ENCODE measurements at regions not wholly inside any gene's neighbourhood (a gene's known extent, or its start where the extent isn't known, plus 50 kb on each side); places are given as distances from the start of the nearest gene placed in this dataset.
A peak's percentile ranks its signal among the peaks of the same experiment; 100 is the strongest.

DNA sequence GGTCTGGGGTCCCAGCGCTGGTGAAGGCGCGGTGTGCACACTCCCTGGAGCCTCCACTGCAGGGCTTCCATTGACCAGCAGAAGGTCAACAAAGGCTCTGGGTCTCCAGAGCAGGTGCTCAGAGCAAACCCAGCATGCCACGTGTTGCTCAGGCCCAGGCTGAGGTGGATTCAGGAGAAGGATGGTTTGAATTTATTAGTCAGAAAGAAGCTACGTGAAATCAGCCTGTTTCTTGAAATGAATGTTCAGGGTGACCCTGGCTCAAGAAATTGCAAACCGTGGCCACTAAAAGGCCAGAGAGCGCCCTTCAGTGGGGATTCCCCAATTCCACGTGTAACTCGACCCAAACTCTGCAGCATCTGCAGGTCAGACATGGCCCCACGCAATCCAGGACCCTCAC lies 82.7 kb upstream of the PFKP start:
- TF ChIP-seq, protein P1, sequence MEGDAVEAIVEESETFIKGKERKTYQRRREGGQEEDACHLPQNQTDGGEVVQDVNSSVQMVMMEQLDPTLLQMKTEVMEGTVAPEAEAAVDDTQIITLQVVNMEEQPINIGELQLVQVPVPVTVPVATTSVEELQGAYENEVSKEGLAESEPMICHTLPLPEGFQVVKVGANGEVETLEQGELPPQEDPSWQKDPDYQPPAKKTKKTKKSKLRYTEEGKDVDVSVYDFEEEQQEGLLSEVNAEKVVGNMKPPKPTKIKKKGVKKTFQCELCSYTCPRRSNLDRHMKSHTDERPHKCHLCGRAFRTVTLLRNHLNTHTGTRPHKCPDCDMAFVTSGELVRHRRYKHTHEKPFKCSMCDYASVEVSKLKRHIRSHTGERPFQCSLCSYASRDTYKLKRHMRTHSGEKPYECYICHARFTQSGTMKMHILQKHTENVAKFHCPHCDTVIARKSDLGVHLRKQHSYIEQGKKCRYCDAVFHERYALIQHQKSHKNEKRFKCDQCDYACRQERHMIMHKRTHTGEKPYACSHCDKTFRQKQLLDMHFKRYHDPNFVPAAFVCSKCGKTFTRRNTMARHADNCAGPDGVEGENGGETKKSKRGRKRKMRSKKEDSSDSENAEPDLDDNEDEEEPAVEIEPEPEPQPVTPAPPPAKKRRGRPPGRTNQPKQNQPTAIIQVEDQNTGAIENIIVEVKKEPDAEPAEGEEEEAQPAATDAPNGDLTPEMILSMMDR (IDR thresholded peaks at IDR 0.05; ENCODE audit: insufficient read depth, low read depth, low read length, missing control alignments): no peak
- no peak overlapping the region for H3K4me3 ChIP-seq (ENCODE audit: low read length)
- no peak for DNase-seq (ENCODE audit: low read depth)

DNA sequence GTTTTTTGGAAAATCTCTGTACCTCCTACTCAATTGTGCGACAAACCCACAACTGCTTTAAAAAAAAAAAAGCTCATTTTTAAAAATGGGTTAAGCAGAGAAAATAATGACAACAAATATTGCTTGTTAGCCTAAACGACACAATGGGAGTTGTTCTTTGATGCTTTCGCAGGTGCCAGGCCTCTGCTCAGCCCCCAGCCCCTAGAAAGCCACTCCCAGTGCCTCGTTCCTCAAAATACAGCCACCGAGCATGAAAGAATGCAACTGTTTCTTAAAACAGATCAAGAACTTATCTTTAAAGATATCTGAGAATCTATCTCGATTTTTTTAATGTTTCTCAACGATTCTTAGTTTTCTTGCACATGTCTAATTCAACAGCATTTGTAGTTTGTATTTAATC lies 85.2 kb upstream of the PFKP start:
- TF ChIP-seq, protein P1 (IDR thresholded peaks at IDR 0.05; ENCODE audit: insufficient read depth, low read depth, low read length, missing control alignments): no peak

DNA sequence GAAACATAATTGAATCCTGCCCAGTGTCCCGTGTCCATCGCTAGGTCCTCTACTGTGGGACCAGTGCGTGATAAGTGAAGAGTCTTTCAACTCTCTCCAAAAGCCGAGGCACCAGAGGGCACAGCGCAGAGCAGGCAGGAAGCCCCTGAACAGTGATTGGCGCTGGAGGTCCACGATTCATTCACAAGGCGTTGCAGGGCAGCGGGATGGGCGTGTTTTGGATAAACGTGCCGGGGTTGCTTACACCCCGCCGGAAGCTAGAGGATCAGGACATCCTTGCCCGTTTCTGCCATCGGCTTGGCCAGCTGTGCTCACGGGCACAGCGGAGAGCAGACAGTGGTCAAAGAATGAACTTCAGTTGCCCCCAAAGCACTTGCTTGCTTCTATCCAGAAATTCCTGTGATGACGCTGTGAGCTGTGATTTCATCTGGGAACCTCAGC lies 86.0 kb upstream of the PFKP start:
- no peak for DNase-seq (ENCODE audit: low read depth)
- TF ChIP-seq, protein P1 (IDR thresholded peaks at IDR 0.05; ENCODE audit: insufficient read depth, low read depth, low read length, missing control alignments): no peak

More for the DNA sequence above, 85.2 kb upstream of the PFKP start:
- DNase-seq (ENCODE audit: low read depth): no peak
- no peak overlapping the region for H3K4me3 ChIP-seq (ENCODE audit: low read length)

DNA sequence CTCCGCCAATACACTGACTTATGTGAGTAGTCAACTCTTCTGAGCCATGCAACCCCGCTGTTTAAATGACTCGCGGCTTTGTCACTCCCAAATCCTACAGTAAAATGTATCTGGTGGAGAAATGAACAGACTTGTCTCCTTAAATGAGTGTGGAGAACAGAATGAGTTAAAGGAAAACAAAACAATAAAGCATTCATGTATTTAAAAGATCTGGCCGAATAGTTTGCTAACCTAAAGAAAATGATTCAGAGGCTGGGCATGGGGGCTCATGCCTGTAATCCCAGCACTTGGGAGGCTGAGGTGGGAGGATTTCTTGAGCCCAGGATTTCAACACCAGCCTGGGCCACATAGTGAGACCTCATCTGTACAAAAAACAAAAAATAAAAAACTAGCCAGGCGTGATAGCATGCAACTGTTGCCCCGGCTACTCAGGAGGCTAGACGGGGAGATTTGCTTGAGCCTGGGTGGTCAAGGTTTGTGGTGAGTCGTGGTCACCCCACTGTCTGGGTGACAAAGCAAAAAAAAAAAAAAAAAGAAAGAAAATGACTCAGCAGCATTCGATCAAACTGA lies 86.5 kb upstream of the PFKP start:
- TF ChIP-seq, protein P1 (IDR thresholded peaks at IDR 0.05; ENCODE audit: insufficient read depth, low read depth, low read length, missing control alignments): no peak
- peak; percentile 64 for DNase-seq (ENCODE audit: low read depth)
- H3K4me3 ChIP-seq (ENCODE audit: low read length): no peak overlapping the region

More for the DNA sequence above, 86.0 kb upstream of the PFKP start:
- no peak overlapping the region for H3K4me3 ChIP-seq (ENCODE audit: low read length)

DNA sequence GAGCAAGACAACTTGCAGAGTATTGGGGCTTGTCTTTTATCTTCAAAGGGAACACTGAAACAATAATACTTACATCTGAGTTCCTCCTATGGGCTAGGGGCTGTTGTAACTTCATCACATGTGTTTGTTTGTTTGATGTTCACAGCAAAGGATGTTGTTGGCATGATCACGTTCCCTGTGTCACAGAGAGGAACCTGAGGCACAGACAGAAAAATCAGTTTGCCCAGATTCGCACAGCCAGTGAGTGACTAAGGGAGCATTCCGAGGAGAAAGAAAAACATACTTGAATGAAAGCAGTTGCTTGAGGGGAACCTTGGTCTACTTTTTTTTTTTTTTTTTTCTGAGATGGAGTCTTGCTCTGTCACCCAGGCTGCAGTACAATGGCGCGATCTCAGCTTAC lies 87.2 kb upstream of the PFKP start:
- DNase-seq (ENCODE audit: low read depth): no peak
- TF ChIP-seq, protein P1 (IDR thresholded peaks at IDR 0.05; ENCODE audit: insufficient read depth, low read depth, low read length, missing control alignments): no peak
- H3K4me3 ChIP-seq (ENCODE audit: low read length): no peak overlapping the region

DNA sequence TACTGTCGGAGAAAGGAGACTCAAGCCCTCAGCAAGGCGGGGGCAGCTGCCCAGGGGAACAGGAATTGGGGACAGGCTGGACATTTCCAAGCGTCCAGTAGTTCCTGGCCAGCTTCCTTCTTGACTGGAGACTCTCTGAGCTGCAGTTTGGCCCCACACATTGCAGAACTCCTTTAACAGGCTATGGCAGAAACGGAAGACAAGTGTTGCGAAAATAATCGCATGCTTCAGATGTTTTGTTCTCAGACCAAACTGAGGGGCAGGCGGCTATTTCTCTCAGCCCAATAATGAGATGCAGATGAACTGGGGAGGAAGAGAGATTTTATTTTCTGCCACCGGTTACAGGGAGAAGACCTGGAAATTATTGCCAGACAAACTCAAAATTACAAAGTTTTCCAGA lies 88.0 kb upstream of the PFKP start:
- no peak overlapping the region for H3K4me3 ChIP-seq (ENCODE audit: low read length)
- TF ChIP-seq, protein P1 (IDR thresholded peaks at IDR 0.05; ENCODE audit: insufficient read depth, low read depth, low read length, missing control alignments): no peak
- DNase-seq (ENCODE audit: low read depth): no peak

DNA sequence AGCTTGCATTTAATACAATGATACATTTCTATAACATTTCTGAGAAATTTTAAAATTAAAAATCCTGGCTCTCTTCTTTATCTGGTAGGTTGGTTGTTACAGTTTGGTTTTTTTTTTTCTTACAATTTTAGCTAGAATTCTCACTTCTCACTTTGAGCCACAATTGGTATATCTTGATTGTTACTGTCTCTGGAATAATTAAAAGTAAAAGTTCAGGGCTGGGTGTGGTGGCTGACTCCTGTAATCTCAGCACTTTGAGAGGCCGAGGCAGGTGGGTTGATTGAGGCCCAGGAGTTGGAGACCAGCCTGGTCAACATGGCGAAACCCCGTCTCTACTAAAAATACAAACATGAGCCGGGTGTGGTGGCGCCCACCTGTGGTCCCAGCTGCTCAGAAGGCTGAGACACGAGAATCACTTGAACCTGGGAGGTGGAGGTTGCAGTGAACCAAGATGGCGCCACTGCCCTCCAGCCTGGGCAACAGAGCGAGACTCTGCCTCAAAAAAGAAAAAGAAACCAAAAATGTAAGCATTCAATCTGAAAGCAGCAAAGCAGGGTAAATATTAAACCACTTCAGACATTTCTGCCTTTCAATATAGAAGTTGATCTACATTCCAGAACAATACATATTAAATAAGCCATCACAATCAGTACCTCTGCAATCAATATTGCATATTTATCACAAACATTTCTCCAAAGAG lies 88.6 kb upstream of the PFKP start:
- TF ChIP-seq, protein P1 (IDR thresholded peaks at IDR 0.05; ENCODE audit: insufficient read depth, low read depth, low read length, missing control alignments): no peak
- H3K4me3 ChIP-seq (ENCODE audit: low read length): no peak overlapping the region
- DNase-seq (ENCODE audit: low read depth): no peak

All from epithelial cell of esophagus (primary cell).